M059J (cell line): ENCODE measurements at regions not wholly inside any gene's neighbourhood (a gene's known extent, or its start where the extent isn't known, plus 50 kb on each side); places are given as distances from the start of the nearest gene placed in this dataset.
A peak's percentile ranks its signal among the peaks of the same experiment; 100 is the strongest.

Experiments used
- DNase-seq: peaks from one replicate; pipeline ENCODE4 v3.0.0-alpha.2; 2012; ENCODE audit warnings: low read depth

DNA sequence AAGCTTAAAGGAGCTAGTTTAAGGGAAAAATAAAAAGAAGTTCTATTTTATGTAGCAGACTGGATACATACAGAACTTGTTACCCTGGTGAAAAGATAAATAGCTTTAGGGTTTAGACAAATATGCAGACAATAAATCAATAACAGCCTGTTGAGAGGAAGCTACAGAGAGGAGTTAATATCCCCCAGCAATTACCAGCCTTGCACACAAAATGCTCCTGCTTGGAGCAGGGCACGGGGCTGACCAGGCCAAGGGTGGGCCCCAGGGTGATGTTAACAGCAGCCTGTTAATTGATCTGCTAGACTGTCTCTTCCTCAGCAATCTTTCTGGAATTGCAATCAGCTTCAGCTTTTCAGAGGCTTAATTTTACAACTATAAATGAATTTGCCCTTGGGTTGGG is 125.1 kb upstream of the SOX4 start:
- no peak for DNase-seq

- DNase-seq = no peak
Measured at GRCh38 chr6:21469213-21469612, 124.3 kb upstream of the SOX4 start.

- no peak for DNase-seq
Measured at GRCh38 chr6:21476112-21476511, 117.4 kb upstream of the SOX4 start.

- no peak for DNase-seq
Measured at GRCh38 chr6:21478411-21478810, 115.1 kb upstream of the SOX4 start.

GRCh38 chr6:21478883-21479539 is 114.5 kb upstream of the SOX4 start:
- DNase-seq = peak; percentile 28

DNA sequence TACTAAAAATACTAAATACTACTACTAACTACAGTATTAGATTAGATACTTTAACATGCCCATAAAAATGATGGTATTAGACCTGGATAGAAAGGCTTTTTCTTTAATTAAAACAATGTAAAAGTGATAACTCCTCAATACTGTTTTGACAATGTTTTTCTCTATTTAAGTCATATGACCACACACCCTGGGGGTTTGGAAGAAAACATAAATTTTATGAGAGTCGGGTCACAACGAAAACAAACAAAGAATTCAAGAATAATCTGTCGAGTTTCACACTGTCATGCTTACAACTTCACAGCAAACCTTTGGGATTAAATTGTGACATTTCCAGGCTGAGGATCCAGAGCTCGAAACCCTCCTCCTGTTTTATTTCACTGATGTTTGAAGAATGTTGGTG is 107.4 kb upstream of the SOX4 start:
- DNase-seq = no peak

GRCh38 chr6:21489826-21490225 is 103.7 kb upstream of the SOX4 start:
- DNase-seq = no peak

- DNase-seq = no peak
Measured at GRCh38 chr6:21491955-21492354, 101.6 kb upstream of the SOX4 start.

- DNase-seq = no peak
Measured at GRCh38 chr6:21494505-21494904, 99.0 kb upstream of the SOX4 start.

- no peak for DNase-seq
Measured at GRCh38 chr6:21496196-21496595, 97.4 kb upstream of the SOX4 start.

DNA sequence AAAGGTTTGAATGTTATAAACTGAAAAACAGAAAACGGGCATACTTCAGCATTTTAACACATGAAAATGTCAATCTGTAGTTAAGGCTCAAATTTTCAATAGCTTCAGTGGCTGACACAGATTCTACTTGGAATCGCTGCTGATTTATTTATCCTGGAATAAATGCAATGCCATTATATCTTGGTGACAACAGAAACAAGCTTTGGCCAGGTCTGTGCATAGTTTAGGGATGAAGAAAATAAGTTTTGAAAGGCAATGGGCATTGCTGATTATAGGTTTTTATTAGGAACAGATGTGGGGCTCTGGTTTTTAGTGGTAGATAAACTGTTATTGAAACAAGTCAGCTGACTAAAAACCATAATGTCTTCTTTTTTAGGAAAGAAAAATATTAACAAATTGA is 96.8 kb upstream of the SOX4 start:
- no peak for DNase-seq

GRCh38 chr6:21500314-21501020 is 93.1 kb upstream of the SOX4 start:
- DNase-seq = peak; percentile 46

DNA sequence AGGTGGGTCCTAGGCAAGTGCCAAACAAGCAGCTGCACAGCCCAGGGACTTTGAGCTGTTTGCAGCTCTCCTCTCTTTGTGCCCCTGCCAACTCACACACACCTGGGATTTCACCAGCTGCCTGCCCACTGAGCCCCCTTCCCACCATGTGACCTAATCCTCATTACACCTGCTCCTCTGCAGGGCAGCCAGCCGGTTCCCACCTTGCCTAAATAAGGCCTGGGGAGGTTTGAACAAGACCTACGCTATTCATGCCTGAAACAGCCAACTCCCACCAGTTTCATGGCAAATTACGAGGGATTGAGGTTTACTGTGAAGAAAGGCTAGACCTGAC is 92.6 kb upstream of the SOX4 start:
- DNase-seq = no peak

- no peak for DNase-seq
Measured at GRCh38 chr6:21501815-21502214, 91.7 kb upstream of the SOX4 start.

- DNase-seq = no peak
Measured at GRCh38 chr6:21502682-21503081, 90.9 kb upstream of the SOX4 start.

DNA sequence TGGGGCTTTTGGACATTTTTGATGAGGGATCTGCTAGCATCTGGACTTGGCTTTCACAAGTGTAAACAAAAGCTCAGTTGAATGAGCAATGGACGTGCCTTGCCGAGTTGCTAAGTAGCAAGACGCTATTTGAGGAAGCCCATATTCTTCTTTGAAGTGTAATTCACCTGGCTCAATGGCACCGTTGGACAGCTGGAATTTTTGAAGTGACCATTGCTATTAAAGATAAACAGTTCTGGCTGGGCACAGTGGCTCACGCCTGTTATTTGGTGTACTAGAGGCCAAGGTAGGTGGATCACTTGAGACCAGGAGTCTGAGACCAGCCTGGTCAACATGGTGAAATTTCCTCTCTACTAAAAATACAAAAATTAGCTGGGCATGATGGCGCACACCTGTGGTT is 88.8 kb upstream of the SOX4 start:
- DNase-seq = no peak

DNA sequence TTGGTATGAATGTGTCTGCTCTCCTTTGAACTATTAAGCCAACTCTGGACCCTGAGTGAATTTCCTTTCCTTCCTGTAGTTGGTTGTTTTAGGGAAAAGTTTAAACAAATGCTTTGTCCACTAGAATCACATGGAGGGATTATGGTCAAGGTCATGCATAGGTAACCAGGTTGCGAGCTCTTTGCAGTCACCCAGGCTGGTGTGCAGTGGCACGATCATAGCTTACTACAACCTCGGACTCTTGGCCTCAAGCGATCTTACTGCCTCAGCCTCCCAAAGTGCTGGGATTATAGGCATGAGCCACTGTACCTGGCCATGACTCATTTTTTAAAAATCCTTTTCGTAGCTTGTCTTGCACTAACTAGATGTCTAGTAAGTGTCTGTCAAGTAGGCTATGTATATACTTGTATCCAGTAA is 88.0 kb upstream of the SOX4 start:
- no peak for DNase-seq

DNA sequence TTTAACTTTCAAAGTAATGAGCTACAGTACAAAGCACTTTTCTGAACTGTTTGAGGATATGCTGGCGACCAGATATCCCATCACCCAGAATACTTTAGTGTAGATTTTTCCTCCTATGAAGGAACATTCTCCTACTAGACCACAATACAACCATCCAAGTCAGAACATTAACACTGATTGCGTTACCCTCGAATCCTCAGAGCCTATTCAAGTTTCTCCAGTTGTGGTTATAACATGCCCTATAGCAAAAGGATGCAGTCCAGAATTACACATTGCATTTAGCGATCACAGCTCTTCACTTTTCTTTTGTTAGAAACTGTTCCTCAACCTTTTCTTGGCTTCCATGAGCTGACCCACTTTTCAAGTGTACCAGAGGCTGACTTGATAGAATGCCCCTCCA is 87.4 kb upstream of the SOX4 start:
- DNase-seq = no peak

GRCh38 chr6:21507811-21508210 is 85.7 kb upstream of the SOX4 start:
- DNase-seq = no peak

DNA sequence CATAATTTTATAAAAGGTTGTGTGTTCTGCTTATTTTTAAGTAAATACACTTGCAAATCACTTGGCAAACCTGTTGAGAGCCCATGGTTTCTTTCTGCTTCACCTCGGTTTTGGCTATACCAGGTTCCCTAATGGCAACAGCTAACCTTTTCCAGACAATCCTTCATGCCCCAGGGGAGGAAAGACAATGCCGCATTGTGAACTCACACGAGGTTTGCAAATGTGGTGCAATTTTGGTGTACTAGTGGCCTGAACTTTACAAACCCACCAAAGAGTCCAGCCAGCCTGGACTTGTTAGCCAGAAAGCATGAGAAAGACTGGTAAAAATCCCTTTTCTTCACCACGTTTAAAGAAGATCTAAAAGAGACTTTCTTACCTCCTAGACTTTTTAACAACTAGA is 84.8 kb upstream of the SOX4 start:
- DNase-seq = no peak

- DNase-seq = no peak
Measured at GRCh38 chr6:21511891-21512550, 81.5 kb upstream of the SOX4 start.

- no peak for DNase-seq
Measured at GRCh38 chr6:21514288-21514687, 79.3 kb upstream of the SOX4 start.

GRCh38 chr6:21518317-21518716 is 75.2 kb upstream of the SOX4 start:
- no peak for DNase-seq
